H1 (cell line): ENCODE measurements at regions not wholly inside any gene's neighbourhood (a gene's known extent, or its start where the extent isn't known, plus 50 kb on each side); places are given as distances from the start of the nearest gene placed in this dataset.

ENCODE experiments used
- RXRA ChIP-seq: IDR thresholded peaks from 2 replicates; pipeline ENCODE4 v1.6.1; 2011; ENCODE audit warnings: low read depth, mild to moderate bottlenecking, low read length, moderate library complexity; ENCODE audit not compliant: insufficient read depth

GRCh38 chr6:45772886-45773495, 242.7 kb downstream of the CLIC5 start (continued):
- TF ChIP-seq RXRA, result no peak
